Uterus (tissue), 3 donors: ENCODE measurements at regions not wholly inside any gene's neighbourhood (a gene's known extent, or its start where the extent isn't known, plus 50 kb on each side); places are given as distances from the start of the nearest gene placed in this dataset.

Experiments
- DNase-seq, 2 donors: peaks; one replicate each; pipeline ENCODE4 v3.0.0-alpha.2; 2019 to 2020
- H3K27ac ChIP-seq, 2 donors: fragments of 200-600 bp; sonication (generic); 1 replicate in 1 of 2; 2 replicates in 1 of 2; pipeline ENCODE4 v1.5.1; 2016 to 2018
- H3K27me3 ChIP-seq, 2 donors: fragments of 200-600 bp; sonication (generic); one replicate each; pipeline ENCODE4 v1.5.1; 2018 to 2019; ENCODE audit warnings: control low read depth in 1 of 2
- H3K36me3 ChIP-seq, 2 donors: fragments of 200-600 bp; sonication (generic); one replicate each; pipeline ENCODE4 v1.5.1; 2019; ENCODE audit warnings: control low read depth in 1 of 2
- H3K4me1 ChIP-seq, 2 donors: fragments of 200-600 bp; sonication (generic); one replicate each; pipeline ENCODE4 v1.5.1; 2018 to 2019; ENCODE audit warnings: control low read depth in 1 of 2
- H3K4me3 ChIP-seq, 2 donors: fragments of 200-600 bp; sonication (generic); 1 replicate in 1 of 2; 2 replicates in 1 of 2; pipeline ENCODE4 v1.5.1; 2018 to 2019; ENCODE audit warnings: mild to moderate bottlenecking in 1 of 2
- H3K9me3 ChIP-seq, 2 donors: fragments of 200-600 bp; sonication (generic); one replicate each; pipeline ENCODE4 v1.5.1; 2019; ENCODE audit warnings: control low read depth in 1 of 2
- CTCF ChIP-seq, 4 experiments: fragments of 200-600 bp in 2 of 4; fragments of 450-650 bp in 2 of 4; sonication (generic) in 2 of 4; IDR thresholded peaks; one replicate each; pipeline ENCODE4 v1.5.1; 2016 to 2019; ENCODE audit warnings: antibody characterized with exemption in 4 of 4, mild to moderate bottlenecking in 2 of 4, moderate library complexity in 1 of 4
- POLR2A ChIP-seq, 2 donors: fragments of 450-650 bp; IDR thresholded peaks; one replicate each; pipeline ENCODE4 v1.6.1; 2016; ENCODE audit warnings: antibody characterized with exemption in 2 of 2, mild to moderate bottlenecking in 1 of 2, moderate library complexity in 1 of 2
- intact Hi-C: fragments of 100-400 bp; cut with DNase I; formaldehyde crosslinking; loops from one replicate; pipeline ENCODE4 v1.15.1; 2023; ENCODE audit warnings: low total_unique reads
- donor health status: DM: yes; HTN: yes; CAD: no.

DNA sequence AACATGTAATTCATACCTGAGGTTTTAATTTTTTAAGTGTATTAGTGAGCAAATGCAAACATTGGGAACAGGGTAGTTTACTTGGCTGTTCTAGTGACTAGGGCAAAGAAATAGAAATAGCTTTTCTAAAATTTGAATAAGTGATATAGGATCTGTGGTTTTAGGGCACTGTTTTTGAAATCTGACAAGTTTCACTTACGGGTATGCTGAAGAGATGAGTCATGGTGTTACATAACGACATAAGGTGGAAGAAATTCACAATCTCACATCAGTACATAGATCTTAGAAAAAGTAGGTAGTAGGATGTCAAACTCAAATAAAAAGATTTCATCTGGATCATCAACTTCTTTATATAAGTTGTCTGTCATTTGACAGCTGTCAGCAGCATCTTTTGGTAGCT lies 772.3 kb downstream of the MAT2B start:
- no peak overlapping the region for H3K4me3 ChIP-seq
- no peaks in the 10 kb centered on the region for H3K36me3 ChIP-seq
- H3K9me3 ChIP-seq: no peaks in the 10 kb centered on the region
- H3K27ac ChIP-seq: no peak overlapping the region
- no peak for DNase-seq
- no peaks in the 10 kb centered on the region for H3K4me1 ChIP-seq
- no peaks in the 10 kb centered on the region for H3K27me3 ChIP-seq
- TF ChIP-seq CTCF (IDR thresholded peaks at IDR 0.05): no peak
- no peak for TF ChIP-seq POLR2A (IDR thresholded peaks at IDR 0.05)
- intact Hi-C loops: no loop called here

- Histone ChIP-seq H3K36me3 (no peaks in the 10 kb centered on the region), H3K27me3 (no peaks in the 10 kb centered on the region), H3K4me3 (no peak overlapping the region), H3K4me1 (no peaks in the 10 kb centered on the region), H3K27ac (no peak overlapping the region), H3K9me3 (no peaks in the 10 kb centered on the region)
- no peak for DNase-seq
- TF ChIP-seq POLR2A (IDR thresholded peaks at IDR 0.05): no peak
- no peak for TF ChIP-seq CTCF (IDR thresholded peaks at IDR 0.05)
- intact Hi-C loops: no loop called here
Measured at GRCh38 chr5:164289526-164289925, 784.1 kb downstream of the MAT2B start.

- Histone ChIP-seq H3K27ac (no peak overlapping the region), H3K4me3 (peak overlapping the region in 1 of 2 donors; percentile 4), H3K36me3 (no peaks in the 10 kb centered on the region), H3K27me3 (no peaks in the 10 kb centered on the region), H3K9me3 (no peaks in the 10 kb centered on the region), H3K4me1 (no peaks in the 10 kb centered on the region)
- DNase-seq: no peak
- TF ChIP-seq CTCF (IDR thresholded peaks at IDR 0.05): no peak
- TF ChIP-seq POLR2A (IDR thresholded peaks at IDR 0.05): no peak
- intact Hi-C loops: no loop called here
Measured at GRCh38 chr5:164296603-164297080, 791.2 kb downstream of the MAT2B start.

GRCh38 chr5:164298165-164298564 lies 792.7 kb downstream of the MAT2B start:
- TF ChIP-seq CTCF (IDR thresholded peaks at IDR 0.05): no peak
- no peak for TF ChIP-seq POLR2A (IDR thresholded peaks at IDR 0.05)
- Histone ChIP-seq H3K27ac (no peak overlapping the region), H3K4me1 (no peaks in the 10 kb centered on the region), H3K27me3 (no peaks in the 10 kb centered on the region), H3K9me3 (no peaks in the 10 kb centered on the region), H3K36me3 (no peaks in the 10 kb centered on the region), H3K4me3 (no peak overlapping the region)
- intact Hi-C loops: no loop called here
- DNase-seq: no peak

- no peak for TF ChIP-seq CTCF (IDR thresholded peaks at IDR 0.05)
- no peak for TF ChIP-seq POLR2A (IDR thresholded peaks at IDR 0.05)
- intact Hi-C loops: no loop called here
Measured at GRCh38 chr5:164300295-164300694, 794.9 kb downstream of the MAT2B start.

More at GRCh38 chr5:164300295-164300694, 794.9 kb downstream of the MAT2B start:
- Histone ChIP-seq H3K36me3 (no peaks in the 10 kb centered on the region), H3K4me1 (no peaks in the 10 kb centered on the region), H3K4me3 (no peak overlapping the region), H3K27ac (no peak overlapping the region), H3K9me3 (no peaks in the 10 kb centered on the region), H3K27me3 (no peaks in the 10 kb centered on the region)
- no peak for DNase-seq
